Hepatocyte (in vitro differentiated cells): ENCODE measurements at regions not wholly inside any gene's neighbourhood (a gene's known extent, or its start where the extent isn't known, plus 50 kb on each side); places are given as distances from the start of the nearest gene placed in this dataset.

Experiments used
- EZH2 ChIP-seq: fragments of 200-600 bp; sonication (generic); IDR thresholded peaks from 2 replicates; pipeline ENCODE4 v1.6.1; 2016; ENCODE audit warnings: antibody characterized with exemption, mild to moderate bottlenecking, borderline replicate concordance
- EZH2phosphoT487 ChIP-seq: fragments of 200-600 bp; sonication (generic); IDR thresholded peaks from one replicate; pipeline ENCODE4 v1.6.1; 2018; ENCODE audit warnings: antibody characterized with exemption, mild to moderate bottlenecking, low read depth, moderate library complexity; ENCODE audit not compliant: unreplicated experiment, severe bottlenecking
- TF ChIP-seq, protein P1 (sequence below): fragments of 200-600 bp; sonication (generic); IDR thresholded peaks from 2 replicates; pipeline ENCODE4 v1.5.1; 2016; ENCODE audit warnings: antibody characterized with exemption, mild to moderate bottlenecking; ENCODE audit not compliant: poor library complexity

DNA sequence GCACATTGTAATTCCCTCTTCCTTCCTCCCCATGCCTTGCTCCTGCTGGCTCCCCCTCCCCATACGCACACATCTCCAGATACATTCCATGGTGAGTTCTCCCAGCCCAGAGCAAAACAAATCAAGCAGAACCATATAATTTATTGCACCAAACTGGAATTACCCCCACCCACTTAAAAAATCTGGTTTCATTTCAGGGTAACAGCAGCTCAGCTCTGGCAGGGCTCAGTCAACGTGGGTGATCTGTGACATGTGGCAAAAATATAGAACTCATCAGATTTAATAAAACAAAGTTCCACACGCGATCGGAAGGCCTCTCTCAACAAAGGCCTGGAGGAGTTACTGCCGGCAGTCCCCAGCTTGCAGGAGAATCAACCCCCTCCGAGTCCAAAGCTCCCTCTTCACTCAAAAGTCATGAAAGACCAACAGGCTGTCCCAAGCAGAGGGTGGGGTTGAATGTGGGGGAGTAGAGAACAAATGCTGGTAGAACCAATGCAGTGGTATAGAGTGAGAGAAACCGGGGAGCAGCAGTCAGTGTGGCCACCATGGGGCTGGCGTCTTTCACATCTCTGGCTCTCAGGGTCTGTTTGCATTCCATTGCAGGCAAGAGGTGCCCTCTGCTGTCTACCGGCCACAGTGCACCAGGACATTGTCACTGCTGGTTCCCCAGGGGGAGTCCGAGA, 323.3 kb upstream of the NT5E start:
- TF ChIP-seq, protein P1, sequence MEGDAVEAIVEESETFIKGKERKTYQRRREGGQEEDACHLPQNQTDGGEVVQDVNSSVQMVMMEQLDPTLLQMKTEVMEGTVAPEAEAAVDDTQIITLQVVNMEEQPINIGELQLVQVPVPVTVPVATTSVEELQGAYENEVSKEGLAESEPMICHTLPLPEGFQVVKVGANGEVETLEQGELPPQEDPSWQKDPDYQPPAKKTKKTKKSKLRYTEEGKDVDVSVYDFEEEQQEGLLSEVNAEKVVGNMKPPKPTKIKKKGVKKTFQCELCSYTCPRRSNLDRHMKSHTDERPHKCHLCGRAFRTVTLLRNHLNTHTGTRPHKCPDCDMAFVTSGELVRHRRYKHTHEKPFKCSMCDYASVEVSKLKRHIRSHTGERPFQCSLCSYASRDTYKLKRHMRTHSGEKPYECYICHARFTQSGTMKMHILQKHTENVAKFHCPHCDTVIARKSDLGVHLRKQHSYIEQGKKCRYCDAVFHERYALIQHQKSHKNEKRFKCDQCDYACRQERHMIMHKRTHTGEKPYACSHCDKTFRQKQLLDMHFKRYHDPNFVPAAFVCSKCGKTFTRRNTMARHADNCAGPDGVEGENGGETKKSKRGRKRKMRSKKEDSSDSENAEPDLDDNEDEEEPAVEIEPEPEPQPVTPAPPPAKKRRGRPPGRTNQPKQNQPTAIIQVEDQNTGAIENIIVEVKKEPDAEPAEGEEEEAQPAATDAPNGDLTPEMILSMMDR, result peak; percentile 61
- TF ChIP-seq EZH2, result no peak
- TF ChIP-seq EZH2phosphoT487, result no peak
